BJ (cell line): ENCODE measurements at regions not wholly inside any gene's neighbourhood (a gene's known extent, or its start where the extent isn't known, plus 50 kb on each side); places are given as distances from the start of the nearest gene placed in this dataset.

Experiments used
- CTCF ChIA-PET: fragments of 350-600 bp; formaldehyde crosslinking; extraction: SDS; loops from one replicate; lab custom pipeline; 2021; ENCODE audit warnings: antibody characterized with exemption, inconsistent platforms; lab: Yijun Ruan, JAX
- POLR2A ChIA-PET: fragments of 300-600 bp; sonication (Branson Sonifier 250); formaldehyde crosslinking; extraction: SDS; loops from one replicate; lab custom pipeline; 2021; ENCODE audit warnings: antibody characterized with exemption; lab: Charles Lee
- DNase-seq: peaks from one replicate; pipeline ENCODE4 v3.0.0-alpha.2; 2011; ENCODE audit warnings: low read depth
- H3K27me3 ChIP-seq: 2 replicates; pipeline ENCODE4 v1.6.0; 2011; ENCODE audit warnings: low read length; ENCODE audit not compliant: control insufficient read depth, insufficient read depth
- H3K36me3 ChIP-seq: 2 replicates; pipeline ENCODE4 v1.5.1; 2011; ENCODE audit warnings: low read length; ENCODE audit not compliant: control insufficient read depth, insufficient read depth
- H3K4me3 ChIP-seq: 2 replicates; pipeline ENCODE4 v1.5.1; 2011; ENCODE audit warnings: low read depth, mild to moderate bottlenecking, control low read depth, low read length
- TF ChIP-seq, protein P1 (sequence below): IDR thresholded peaks from 2 replicates; pipeline ENCODE4 v1.5.1; 2011; ENCODE audit warnings: low read depth, mild to moderate bottlenecking, control low read depth, inconsistent platforms, low read length, moderate library complexity; ENCODE audit not compliant: insufficient read depth

DNA sequence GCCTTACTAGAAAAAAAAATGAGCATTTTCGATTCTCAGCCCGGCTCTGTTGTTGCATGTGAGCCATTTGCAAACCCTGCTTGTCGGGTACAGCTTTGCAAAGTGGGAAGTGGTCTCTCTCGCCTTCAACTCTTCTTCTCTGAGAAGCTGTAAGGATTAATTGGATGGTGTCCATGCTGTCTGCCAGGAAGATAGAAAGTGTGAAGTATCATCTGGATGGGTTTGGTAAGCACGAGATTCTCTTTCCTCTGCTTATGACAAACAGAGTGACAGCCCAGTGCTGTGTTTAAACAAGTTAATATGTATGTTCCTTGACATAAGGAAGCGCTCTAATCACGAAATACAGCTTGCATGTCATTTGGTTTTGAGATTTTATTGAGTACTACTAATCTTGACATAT lies 109.1 kb upstream of the SPATA31D4 start:
- Histone ChIP-seq H3K27me3 (no peaks in the 10 kb centered on the region), H3K4me3 (no peak overlapping the region), H3K36me3 (no peaks in the 10 kb centered on the region)
- no peak for DNase-seq
- TF ChIP-seq, protein P1, sequence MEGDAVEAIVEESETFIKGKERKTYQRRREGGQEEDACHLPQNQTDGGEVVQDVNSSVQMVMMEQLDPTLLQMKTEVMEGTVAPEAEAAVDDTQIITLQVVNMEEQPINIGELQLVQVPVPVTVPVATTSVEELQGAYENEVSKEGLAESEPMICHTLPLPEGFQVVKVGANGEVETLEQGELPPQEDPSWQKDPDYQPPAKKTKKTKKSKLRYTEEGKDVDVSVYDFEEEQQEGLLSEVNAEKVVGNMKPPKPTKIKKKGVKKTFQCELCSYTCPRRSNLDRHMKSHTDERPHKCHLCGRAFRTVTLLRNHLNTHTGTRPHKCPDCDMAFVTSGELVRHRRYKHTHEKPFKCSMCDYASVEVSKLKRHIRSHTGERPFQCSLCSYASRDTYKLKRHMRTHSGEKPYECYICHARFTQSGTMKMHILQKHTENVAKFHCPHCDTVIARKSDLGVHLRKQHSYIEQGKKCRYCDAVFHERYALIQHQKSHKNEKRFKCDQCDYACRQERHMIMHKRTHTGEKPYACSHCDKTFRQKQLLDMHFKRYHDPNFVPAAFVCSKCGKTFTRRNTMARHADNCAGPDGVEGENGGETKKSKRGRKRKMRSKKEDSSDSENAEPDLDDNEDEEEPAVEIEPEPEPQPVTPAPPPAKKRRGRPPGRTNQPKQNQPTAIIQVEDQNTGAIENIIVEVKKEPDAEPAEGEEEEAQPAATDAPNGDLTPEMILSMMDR, result no peak
- POLR2A ChIA-PET, result no interaction called here
- CTCF ChIA-PET, result interaction anchor here (1.7 kb wide), 1 partner anchor 13 kb away, joined by 3 read pairs; no protein-coding TSS in a partner anchor

DNA sequence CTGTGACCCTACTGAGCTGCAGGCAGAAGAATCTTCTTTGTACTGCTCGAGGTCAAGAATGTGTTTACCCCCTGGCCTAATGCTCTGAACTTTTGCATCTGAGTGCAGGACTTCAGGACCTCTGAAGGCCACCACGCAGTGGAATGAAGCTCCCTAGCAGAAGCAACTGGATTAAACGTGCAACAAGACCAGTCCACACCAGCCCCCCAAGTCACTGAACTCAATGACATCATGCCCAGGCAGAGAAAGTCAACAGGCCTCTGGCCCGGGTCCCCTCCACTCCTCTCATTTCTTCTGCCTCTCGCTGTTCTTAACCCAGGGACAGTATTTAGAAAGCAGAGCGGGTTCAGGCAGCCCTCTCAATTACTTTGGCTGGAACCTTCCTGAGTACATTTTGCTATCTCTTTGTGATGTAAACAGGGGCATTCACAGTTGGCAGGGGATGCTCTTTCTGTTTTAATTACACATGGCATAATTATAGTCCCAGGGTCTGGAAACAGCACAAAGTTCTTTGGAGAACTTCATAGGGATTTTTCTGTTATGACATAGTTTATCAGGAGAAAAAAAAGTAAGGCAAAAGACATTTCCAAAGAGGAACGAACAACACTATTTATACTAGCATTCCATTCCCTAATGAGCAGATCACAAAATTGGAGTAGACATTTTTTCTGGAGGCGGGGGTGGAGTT lies 108.2 kb upstream of the SPATA31D4 start:
- TF ChIP-seq, protein P1, result no peak
- POLR2A ChIA-PET, result no interaction called here
- Histone ChIP-seq H3K36me3 (no peaks in the 10 kb centered on the region), H3K27me3 (no peaks in the 10 kb centered on the region), H3K4me3 (no peak overlapping the region)
- DNase-seq, result peak; percentile 54
- CTCF ChIA-PET, result interaction anchor here (1.7 kb wide), 1 partner anchor 14 kb away, joined by 3 read pairs; no protein-coding TSS in a partner anchor

GRCh38 chr9:81822301-81822865 lies 105.8 kb upstream of the SPATA31D4 start:
- ChIA-PET CTCF (interaction anchor here (1.9 kb wide), 1 partner anchor 26 kb away, joined by 7 read pairs; no protein-coding TSS in a partner anchor), POLR2A (no interaction called here)
- TF ChIP-seq, protein P1, result no peak
- Histone ChIP-seq H3K27me3 (no peaks in the 10 kb centered on the region), H3K36me3 (no peaks in the 10 kb centered on the region), H3K4me3 (no peak overlapping the region)
- no peak for DNase-seq

DNA sequence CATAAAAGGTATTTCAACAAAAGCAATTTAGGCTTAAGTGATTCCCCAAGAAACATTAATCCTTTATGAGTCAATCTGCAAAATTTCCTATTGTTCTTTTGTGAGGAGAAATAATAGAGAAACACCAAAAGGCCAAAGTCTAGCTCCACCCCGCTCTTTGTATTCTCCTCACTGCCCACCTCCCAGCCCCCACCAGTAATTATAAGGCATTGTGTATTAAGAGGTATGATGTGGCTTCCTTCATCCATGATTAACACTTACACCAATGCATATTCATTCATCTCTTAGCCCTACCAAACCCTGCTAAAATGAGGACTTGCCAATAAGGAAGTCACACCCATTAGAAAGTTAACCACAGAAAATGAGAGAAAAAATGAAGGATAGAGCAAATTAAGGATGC lies 105.3 kb upstream of the SPATA31D4 start:
- ChIA-PET POLR2A (no interaction called here), CTCF (interaction anchor here (1.9 kb wide), 1 partner anchor 26 kb away, joined by 7 read pairs; no protein-coding TSS in a partner anchor)
- no peak for DNase-seq
- TF ChIP-seq, protein P1, result no peak
- Histone ChIP-seq H3K4me3 (no peak overlapping the region), H3K36me3 (no peaks in the 10 kb centered on the region), H3K27me3 (no peaks in the 10 kb centered on the region)

DNA sequence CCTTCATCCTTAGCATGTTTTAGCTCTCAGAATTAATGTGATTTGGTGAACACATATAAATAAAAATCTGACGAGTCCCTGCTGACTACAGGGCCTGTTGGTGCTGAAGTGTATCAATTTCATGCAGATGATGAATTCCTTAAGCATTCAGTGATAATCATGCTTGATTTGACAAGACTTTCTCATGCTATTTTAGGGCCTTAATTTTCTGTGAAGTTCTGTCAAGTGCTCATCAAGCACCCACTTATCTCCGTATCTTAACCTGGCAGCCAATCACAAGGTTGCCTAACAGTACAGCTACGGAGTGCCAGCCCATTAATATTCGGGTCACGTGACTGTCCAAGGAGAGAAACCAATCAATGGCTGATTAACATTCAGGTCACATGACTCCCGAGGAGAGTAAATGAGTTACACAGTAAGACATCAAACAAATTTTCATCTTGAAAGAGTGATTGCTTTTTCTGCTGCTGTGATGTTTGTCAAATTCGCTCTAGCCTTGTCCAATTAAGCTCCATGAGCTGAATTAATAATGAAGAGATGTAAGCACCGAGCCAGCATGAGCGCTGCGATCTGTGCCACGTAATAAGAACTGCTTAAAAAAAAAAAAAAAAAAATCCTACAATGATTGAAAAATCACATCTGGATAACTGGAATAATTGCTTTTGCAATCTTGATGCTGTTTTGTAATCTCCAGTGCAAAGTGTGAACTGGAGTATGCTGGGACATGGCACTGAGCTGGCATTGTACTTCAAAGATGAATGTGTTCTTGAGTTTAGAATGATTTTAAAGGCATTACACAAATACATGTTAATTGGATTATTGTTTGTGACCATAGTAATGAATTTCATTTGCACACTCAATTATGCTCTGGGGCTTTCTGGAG lies 104.3 kb upstream of the SPATA31D4 start:
- H3K27me3 ChIP-seq, result no peaks in the 10 kb centered on the region
- POLR2A ChIA-PET, result no interaction called here
- TF ChIP-seq, protein P1, result no peak
- DNase-seq, result no peak
- no peaks in the 10 kb centered on the region for H3K36me3 ChIP-seq
- no peak overlapping the region for H3K4me3 ChIP-seq
- CTCF ChIA-PET, result interaction anchor here (1.0 to 1.9 kb wide), 3 partner anchors 14 to 301 kb away, joined by 3 to 7 read pairs (median 5); no protein-coding TSS in a partner anchor
